Endometrium (tissue), 2 donors: ENCODE measurements at regions not wholly inside any gene's neighbourhood (a gene's known extent, or its start where the extent isn't known, plus 50 kb on each side); places are given as distances from the start of the nearest gene placed in this dataset.

ENCODE experiments used
- FAIRE-seq: peaks from 2 replicates; lab custom pipeline; 2012; peaks lifted over from hg19 to GRCh38; lab: Jason Lieb, UNC
- donor health status: control.
- donor health status: control.

GRCh38 chr1:87720561-87720960, 391.9 kb downstream of the LMO4 start:
- no peak for FAIRE-seq

- FAIRE-seq: no peak
Measured at GRCh38 chr1:87723193-87723592, 394.5 kb downstream of the LMO4 start.

DNA sequence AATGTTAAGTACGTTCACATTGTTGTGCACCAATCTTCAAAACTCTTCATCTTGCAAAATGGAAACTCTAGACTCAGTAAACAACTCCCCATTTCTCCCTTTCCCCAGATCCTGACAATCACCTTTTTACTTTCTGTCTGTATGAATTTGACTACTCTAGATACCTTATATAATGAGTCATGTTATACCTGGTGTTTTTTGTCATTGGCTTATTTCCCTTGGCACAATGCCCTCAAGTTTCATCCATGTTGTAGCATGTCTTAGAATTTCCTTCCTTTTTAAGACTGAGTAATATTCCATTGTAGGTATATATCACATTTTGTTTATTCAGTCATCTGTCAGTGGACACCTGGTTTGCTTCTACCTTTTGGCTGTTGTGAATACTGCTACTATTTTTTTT, 399.5 kb downstream of the LMO4 start:
- FAIRE-seq: no peak

DNA sequence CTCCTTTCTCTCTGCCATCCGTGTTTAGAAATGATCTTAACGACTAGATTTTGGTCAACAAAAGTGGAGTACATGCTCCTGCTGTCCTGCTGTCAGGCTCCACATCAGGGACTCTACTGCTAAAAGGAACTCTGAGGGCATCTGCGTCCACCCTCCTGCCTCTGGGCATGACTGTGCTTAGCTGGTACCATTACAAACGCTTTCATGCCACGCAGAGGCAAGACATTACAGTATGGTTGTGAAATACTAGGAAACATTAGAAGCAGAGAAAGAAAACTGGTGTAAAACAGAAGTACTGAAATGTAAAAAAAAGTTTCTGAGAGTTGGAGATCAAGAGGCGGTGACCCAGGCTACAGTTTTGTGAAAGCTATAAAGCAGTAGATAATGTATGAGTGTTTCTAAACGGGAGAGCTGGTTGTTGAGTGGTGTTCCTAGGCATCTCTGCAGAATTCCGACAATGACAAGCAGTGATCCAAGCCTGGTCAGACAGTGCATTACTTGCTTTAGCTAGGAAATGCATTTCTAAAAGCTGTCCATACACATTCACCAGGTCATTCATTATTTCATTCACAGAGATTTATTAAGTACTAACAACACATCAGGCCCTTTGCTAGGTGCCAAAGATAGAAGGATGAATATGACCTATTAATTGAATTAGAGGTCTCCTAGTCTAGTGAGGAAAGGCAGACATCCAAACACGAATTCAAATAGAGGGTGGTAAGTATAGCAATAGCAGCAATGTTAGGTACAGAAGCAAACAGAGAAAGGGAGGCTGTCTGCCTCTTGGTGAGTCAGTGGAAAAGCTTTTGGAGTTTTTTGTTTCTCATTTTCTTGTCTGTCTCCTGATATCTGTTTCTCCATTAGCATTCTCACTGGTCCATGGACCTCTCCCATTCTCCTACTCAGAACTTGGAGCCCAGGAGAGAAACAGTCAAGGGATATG, 401.9 kb downstream of the LMO4 start:
- FAIRE-seq: no peak

DNA sequence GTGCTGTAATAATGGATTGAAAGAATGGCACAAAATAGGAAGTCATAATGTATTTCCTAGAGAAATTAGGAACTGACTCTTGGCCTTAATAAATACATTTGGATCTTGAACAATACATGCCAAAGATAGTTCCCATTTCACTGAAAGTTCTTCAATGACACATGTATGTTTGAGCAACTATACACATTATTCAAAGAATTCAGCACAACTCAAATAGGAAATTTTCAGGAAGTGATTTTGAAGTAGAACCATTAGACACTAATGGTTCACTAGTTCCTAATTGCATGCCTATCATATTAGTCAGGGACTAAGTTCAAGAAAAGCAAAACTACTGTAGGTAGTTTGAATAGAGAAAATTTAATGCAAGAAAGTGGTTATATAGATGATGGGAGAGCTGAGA, 404.7 kb downstream of the LMO4 start:
- FAIRE-seq: no peak

- no peak for FAIRE-seq
Measured at GRCh38 chr1:87735750-87736149, 407.1 kb downstream of the LMO4 start.

DNA sequence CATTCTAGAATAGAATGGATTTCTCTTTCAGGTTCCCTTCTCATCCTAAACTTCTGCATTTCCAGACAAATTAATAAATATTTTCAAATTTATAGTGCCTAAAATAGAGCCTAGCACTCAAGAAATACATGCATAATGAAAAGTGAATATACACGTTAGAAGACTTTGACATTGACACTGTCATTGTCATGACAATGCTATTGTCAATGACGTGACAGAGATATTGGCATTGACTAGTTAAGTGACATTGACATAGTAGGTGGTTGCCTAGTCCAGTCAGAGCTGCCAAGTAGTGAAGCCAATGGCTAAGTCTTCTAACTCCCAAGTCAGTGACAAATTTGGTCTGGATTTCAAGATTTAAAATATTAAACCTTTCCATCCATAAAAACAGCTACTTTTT, 410.5 kb downstream of the LMO4 start:
- no peak for FAIRE-seq

DNA sequence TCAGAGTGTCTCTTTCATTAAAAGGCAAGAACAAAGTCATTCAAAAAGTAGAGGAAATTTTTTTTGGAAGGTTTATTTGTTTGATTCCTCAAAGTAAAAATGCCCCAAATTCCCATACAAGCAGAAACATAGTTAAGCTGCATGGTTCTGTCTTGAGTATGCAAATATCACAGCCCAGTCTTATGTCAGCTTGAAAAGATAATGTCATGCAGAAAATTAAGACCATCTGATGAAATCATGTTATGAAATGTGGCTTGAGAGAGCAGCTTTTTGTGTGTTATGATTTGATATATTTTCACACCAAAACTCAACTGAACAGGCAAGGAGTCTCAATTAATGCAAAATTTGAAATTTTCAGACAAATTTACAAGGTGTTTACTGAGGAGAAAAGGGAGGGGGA, 411.0 kb downstream of the LMO4 start:
- no peak for FAIRE-seq

- peak; percentile 50 for FAIRE-seq
Measured at GRCh38 chr1:87743256-87743655, 414.6 kb downstream of the LMO4 start.

- FAIRE-seq: no peak
Measured at GRCh38 chr1:87744056-87744455, 415.4 kb downstream of the LMO4 start.

GRCh38 chr1:87744763-87745162, 416.1 kb downstream of the LMO4 start:
- no peak for FAIRE-seq

- FAIRE-seq: no peak
Measured at GRCh38 chr1:87753366-87753765, 424.7 kb downstream of the LMO4 start.

DNA sequence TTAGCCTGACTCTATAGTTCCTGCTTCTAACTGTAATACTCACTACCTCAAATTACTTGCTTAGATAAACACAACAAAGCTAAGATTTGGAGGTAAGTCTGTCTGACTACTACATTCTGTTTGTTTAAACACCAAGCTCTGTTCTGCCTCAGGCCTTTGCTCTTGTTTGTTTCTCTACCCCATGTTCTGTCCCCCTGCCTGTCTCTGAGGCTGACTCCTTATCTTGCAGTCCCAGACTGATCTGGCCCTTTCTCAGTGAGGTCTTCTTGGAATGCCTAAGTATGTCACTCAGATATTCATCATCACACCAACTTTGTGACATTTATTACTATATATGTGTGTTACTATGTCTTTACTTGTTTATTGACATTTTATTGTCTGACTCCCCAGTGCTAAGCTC, 425.5 kb downstream of the LMO4 start:
- no peak for FAIRE-seq

- no peak for FAIRE-seq
Measured at GRCh38 chr1:87757676-87758075, 429.0 kb downstream of the LMO4 start.

DNA sequence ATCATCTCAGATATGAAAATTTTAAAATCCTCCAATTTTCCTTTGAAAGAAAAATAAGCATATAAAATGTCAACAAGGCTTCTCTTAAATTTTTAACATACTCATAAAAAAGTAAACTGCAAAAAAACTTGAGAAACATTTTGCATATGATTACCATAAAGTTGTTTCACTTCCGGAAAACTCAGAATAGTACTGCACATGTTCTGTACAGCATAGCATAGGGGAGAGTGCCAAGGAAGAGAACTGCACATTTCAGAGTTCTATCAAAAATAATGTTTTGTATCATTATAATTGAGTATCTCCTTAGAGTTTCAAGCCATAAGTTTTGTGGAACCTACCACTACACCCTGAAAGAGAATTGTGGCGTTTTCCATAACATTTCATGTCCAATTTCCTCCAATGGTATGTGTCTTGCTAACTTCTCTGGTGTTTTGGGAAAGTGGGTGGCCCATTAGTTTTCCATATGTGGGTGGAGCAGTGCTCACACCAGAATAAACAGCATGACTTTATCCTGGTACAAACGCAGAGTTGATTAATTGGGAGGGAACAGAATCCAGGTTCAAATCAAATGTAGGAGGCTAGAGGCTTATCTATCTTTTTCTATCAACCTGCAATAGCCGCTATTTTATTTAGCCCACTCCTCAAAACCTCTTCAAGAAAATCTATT, 430.9 kb downstream of the LMO4 start:
- peak; percentile 31 for FAIRE-seq

DNA sequence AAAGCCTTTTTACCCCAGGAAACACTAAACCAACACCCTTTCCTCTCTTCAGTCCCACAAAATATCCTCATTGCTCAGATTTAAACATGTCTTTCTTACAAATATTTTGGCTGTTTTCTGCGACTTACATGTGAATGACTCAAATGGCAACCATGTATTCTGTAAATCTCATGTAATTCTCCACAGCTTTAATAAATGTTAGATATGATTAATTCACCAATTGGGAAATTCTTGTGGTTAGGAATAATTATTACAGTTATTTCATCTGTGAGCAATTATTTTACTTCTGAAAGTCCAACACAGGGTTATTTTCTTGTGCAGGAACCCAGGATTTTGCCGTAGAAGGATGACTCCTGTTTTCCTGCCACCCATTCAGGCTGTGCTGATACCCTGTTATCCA, 431.5 kb downstream of the LMO4 start:
- no peak for FAIRE-seq

DNA sequence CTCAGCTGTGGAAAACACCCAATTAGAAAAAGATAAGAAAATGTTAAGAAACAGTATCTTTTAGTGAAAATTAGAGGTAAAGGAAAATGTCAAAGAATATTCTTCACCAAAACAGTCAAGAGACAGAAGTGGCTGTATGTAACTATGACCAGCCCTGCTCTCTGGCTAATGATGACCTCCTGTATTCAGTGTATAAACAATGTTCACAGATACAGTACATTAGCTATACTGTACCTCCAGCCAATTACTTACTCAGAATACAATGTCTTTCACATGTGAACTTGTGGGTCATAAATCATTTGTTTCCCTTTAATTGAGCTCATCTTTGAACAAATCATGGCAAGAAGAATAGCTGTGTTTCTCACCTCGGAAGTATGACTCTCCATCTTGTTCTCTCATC, 432.0 kb downstream of the LMO4 start:
- no peak for FAIRE-seq

DNA sequence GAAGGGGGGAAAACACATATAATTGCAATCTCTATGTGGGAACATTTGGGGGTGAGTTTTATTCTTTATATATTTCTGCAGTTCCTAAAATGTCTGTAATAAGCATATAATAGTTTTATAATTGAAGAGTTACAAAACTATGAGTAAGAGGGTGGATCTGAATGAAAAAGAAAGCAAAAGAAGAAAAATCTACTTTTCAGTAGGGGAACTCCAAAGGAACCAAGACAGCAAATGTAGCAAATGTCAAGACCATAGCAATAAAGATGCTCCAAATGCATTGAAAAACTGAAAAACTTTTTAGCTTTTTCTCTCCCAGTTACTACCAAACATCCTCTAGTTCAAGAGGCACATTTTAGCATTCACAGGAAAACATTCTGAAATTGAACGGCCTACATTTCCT, 434.8 kb downstream of the LMO4 start:
- FAIRE-seq: no peak

GRCh38 chr1:87765057-87765680, 436.5 kb downstream of the LMO4 start:
- FAIRE-seq: no peak

DNA sequence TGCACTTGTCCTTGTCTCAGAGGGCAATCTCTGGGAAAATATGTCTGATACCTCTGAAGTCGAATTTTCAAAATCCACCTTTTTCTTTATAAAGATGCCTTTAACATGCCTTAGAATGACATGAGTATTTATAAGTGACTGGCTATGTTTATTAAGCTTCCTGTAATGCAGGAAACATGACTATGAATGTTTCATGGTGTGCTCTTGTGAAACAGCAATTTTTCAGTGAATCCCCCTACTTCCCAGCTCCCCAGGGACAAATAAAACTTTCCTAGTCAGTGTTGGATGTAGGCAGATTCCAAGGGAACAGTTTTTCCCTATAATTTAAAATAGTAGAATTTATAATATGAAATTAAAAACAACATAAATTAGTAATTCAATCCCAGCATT, 437.0 kb downstream of the LMO4 start:
- peak; percentile 91 for FAIRE-seq

DNA sequence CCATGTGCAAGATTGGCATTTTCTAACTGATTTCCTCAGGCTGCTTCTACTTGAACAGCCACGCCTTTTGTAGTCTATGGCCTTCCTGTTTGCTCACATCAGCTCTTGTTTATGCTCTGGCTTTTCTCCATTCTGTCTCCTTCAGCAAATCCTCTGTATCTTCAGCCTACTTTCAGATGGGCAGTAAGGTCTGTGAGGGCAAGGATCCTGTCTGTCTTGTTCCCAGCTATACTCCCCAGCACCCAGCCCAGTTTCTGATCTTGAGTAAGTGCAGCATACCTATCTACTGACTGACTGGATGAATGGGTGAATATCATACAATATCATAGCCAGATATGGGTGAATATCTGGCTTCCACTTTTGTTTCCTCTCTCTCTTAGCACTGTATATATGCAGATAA, 438.1 kb downstream of the LMO4 start:
- FAIRE-seq: no peak

DNA sequence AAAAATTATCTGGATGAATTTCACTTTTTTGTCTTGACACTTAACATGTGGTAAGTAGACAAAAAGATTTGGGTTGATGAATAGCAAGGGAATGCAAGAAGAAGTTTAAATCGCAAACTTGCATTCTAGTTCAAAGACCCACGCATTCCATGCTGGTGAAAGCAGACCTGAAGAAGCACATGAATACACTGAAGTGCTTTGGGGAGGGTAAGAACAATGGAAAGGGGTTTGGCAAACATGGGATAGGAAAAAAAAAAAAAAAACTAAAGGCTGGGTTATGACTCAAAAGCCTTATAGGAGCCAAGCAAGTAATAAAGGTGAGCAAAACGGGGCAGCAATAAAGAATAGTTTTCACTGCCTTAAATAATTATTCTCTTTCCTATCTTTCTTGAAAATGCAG, 450.2 kb downstream of the LMO4 start:
- no peak for FAIRE-seq

- no peak for FAIRE-seq
Measured at GRCh38 chr1:87781554-87781953, 452.9 kb downstream of the LMO4 start.
